PC-9 (cell line): ENCODE measurements at regions not wholly inside any gene's neighbourhood (a gene's known extent, or its start where the extent isn't known, plus 50 kb on each side); places are given as distances from the start of the nearest gene placed in this dataset.

Experiments
- CTCF ChIP-seq: fragments of 200-600 bp; sonication (generic); conservative IDR thresholded peaks from 2 replicates; pipeline ENCODE4 v1.6.1; 2017; ENCODE audit warnings: mixed run types, antibody characterized with exemption, mild to moderate bottlenecking, moderate library complexity
- EZH2 ChIP-seq: fragments of 200-600 bp; sonication (generic); IDR thresholded peaks from 2 replicates; pipeline ENCODE4 v1.8.0; 2017; ENCODE audit warnings: antibody characterized with exemption, low read depth

DNA sequence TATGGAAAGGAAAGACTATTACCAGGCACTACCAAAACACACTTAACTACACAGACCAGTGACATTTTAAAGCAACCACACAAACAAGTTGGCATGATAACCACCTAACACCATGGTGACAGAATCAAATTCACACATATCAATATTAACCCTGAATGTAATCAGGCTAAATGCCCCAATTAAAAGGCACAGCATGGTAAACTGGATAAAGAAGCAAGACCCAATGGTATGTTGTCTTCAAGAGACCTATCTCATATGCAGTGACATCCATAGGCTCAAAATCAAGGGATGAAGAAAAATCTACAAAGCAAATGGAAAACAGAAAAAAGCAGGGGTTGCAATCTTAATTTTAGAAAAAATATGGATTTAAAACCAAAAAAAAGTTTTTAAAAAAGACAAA is 86.0 kb downstream of the SAMD9 start:
- TF ChIP-seq CTCF (no peak), EZH2 (no peak)
